NT2/D1 (cell line): ENCODE measurements at regions not wholly inside any gene's neighbourhood (a gene's known extent, or its start where the extent isn't known, plus 50 kb on each side); places are given as distances from the start of the nearest gene placed in this dataset.

Experiments used
- SUZ12 ChIP-seq: IDR thresholded peaks from 2 replicates; pipeline ENCODE4 v1.6.1; 2011; ENCODE audit not compliant: insufficient read length, insufficient read depth; ENCODE audit errors: extremely low read depth
- YY1 ChIP-seq: IDR thresholded peaks from 2 replicates; pipeline ENCODE4 v1.6.1; 2011; ENCODE audit not compliant: insufficient read length, insufficient read depth
- ZNF274 ChIP-seq: IDR thresholded peaks from 2 replicates; pipeline ENCODE4 v1.6.1; 2011; ENCODE audit warnings: mild to moderate bottlenecking, low read depth, low read length

DNA sequence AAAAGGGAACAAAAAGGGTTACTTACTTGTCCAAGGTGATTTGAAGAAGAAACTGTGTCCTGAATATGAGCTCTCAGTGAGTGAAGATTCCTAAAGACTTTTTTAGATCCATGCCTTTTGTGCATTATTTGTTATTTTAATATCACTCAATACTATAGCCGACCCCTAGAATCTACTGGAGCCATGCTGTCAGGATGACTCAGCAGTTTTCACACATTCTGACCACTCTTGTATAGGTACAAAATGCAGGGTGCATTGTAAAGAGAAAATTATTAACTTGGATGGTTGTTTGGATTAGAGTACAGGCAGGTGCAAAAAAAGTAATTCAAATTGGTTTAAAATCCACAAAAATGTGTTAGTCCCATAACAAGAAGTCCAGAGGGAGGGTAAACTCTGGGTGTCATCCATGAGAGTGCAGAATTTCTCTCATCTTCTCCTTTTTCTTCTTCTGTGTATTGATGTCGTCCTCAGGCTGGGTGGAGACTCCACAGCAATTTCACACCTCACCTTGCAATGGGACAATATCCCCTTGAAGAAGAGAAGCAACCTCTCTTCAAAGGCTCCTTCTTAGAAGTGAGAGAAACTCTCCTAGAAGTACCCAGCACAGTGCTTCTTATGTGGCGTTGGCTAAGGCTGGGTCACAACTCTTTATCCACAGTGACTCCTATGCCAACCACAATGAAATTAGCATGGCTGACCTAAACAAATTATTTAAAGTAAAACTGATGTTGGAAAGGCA lies 75.6 kb downstream of the AKR1C4 start:
- no peak for TF ChIP-seq ZNF274
- TF ChIP-seq YY1: no peak
- no peak for TF ChIP-seq SUZ12
